Loucy (cell line): ENCODE measurements at regions not wholly inside any gene's neighbourhood (a gene's known extent, or its start where the extent isn't known, plus 50 kb on each side); places are given as distances from the start of the nearest gene placed in this dataset.

Experiments used
- H2AFZ ChIP-seq: fragments of 200-600 bp; sonication (generic); 2 replicates; pipeline ENCODE4 v1.6.0; 2016; ENCODE audit warnings: antibody characterized with exemption, mild to moderate bottlenecking, low read length, moderate library complexity
- H3F3A ChIP-seq: fragments of 200-600 bp; 2 replicates; pipeline ENCODE4 v1.6.0; 2016; ENCODE audit warnings: antibody characterized with exemption, low read depth, mild to moderate bottlenecking
- H3K27me3 ChIP-seq: fragments of 200-600 bp; sonication (generic); 2 replicates; pipeline ENCODE4 v1.6.1; 2014; ENCODE audit warnings: low read length, mild to moderate bottlenecking; ENCODE audit not compliant: insufficient read depth, poor library complexity, severe bottlenecking
- H3K36me3 ChIP-seq: fragments of 200-600 bp; sonication (generic); 2 replicates; pipeline ENCODE4 v1.6.1; 2016; ENCODE audit warnings: low read length; ENCODE audit not compliant: insufficient read depth
- H3K4me1 ChIP-seq: fragments of 200-600 bp; sonication (generic); 2 replicates; pipeline ENCODE4 v1.5.1; 2014; ENCODE audit warnings: low read length, mild to moderate bottlenecking; ENCODE audit not compliant: insufficient read depth, poor library complexity, severe bottlenecking
- H3K4me2 ChIP-seq: fragments of 200-600 bp; sonication (generic); 2 replicates; pipeline ENCODE4 v1.6.0; 2014; ENCODE audit warnings: antibody characterized with exemption, low read length, low read depth, mild to moderate bottlenecking; ENCODE audit not compliant: poor library complexity, severe bottlenecking
- H3K4me3 ChIP-seq: fragments of 200-600 bp; sonication (generic); 2 replicates; pipeline ENCODE4 v1.5.1; 2014; ENCODE audit warnings: low read length, mild to moderate bottlenecking, mixed read lengths; ENCODE audit not compliant: poor library complexity, severe bottlenecking
- H3K79me2 ChIP-seq: fragments of 200-600 bp; sonication (generic); 2 replicates; pipeline ENCODE4 v1.6.1; 2014; ENCODE audit warnings: low read length; ENCODE audit not compliant: insufficient read depth
- H3K9ac ChIP-seq: fragments of 200-600 bp; sonication (generic); 2 replicates; pipeline ENCODE4 v1.6.0; 2014; ENCODE audit warnings: mild to moderate bottlenecking, low read depth, low read length, moderate library complexity; ENCODE audit not compliant: poor library complexity, severe bottlenecking
- H3K9me2 ChIP-seq: fragments of 200-600 bp; sonication (generic); replicated peaks from 2 replicates; pipeline ENCODE4 v1.6.1; 2016; ENCODE audit warnings: low read depth, low read length, mixed read lengths
- H3K9me3 ChIP-seq: fragments of 200-600 bp; sonication (generic); 2 replicates; pipeline ENCODE4 v1.6.1; 2014; ENCODE audit warnings: mild to moderate bottlenecking, antibody characterized with exemption, low read length, low read depth; ENCODE audit not compliant: insufficient read depth
- H4K20me1 ChIP-seq: fragments of 200-600 bp; sonication (generic); 2 replicates; pipeline ENCODE4 v1.6.0; 2014; ENCODE audit warnings: antibody characterized with exemption, low read length, mild to moderate bottlenecking; ENCODE audit not compliant: insufficient read depth, poor library complexity, severe bottlenecking
- EZH2phosphoT487 ChIP-seq: fragments of 200-600 bp; IDR thresholded peaks from 2 replicates; pipeline ENCODE4 v1.6.1; 2018; ENCODE audit warnings: antibody characterized with exemption, mild to moderate bottlenecking, moderate library complexity, borderline replicate concordance
- TF ChIP-seq, protein P1 (sequence below): fragments of 200-600 bp; sonication (generic); conservative IDR thresholded peaks from 2 replicates; pipeline ENCODE4 v1.5.1; 2014; ENCODE audit warnings: mild to moderate bottlenecking, antibody characterized with exemption, low read length

DNA sequence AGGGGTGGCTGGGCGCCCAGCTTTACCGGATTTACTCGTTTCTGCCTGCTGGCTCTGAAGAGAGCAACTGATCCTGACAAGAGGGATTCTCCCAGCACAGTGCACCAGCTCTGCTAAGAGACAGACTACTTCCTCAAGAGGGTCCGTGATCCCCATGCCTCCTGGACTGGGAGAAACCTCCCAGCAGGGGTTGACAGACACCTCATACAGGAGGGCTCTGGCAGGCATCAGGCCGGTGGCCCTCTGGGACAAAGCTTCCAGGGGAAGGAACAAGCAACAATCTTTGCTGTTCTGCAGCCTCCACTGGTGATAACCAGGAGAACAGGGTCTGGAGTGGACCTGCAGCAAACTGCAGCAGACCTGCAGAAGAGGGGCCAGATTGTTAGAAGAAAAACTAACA is 1192.5 kb upstream of the PRR20A start:
- Histone ChIP-seq H3K9ac (no peak overlapping the region), H3K4me2 (no peak overlapping the region), H4K20me1 (no peaks in the 10 kb centered on the region), H3K4me1 (no peaks in the 10 kb centered on the region), H3F3A (no peaks in the 10 kb centered on the region), H3K9me3 (no peaks in the 10 kb centered on the region), H3K79me2 (no peaks in the 10 kb centered on the region), H2AFZ (no peak overlapping the region), H3K36me3 (no peaks in the 10 kb centered on the region), H3K9me2 (no peaks in the 10 kb centered on the region), H3K4me3 (no peak overlapping the region), H3K27me3 (no peaks in the 10 kb centered on the region)
- TF ChIP-seq, protein P1, sequence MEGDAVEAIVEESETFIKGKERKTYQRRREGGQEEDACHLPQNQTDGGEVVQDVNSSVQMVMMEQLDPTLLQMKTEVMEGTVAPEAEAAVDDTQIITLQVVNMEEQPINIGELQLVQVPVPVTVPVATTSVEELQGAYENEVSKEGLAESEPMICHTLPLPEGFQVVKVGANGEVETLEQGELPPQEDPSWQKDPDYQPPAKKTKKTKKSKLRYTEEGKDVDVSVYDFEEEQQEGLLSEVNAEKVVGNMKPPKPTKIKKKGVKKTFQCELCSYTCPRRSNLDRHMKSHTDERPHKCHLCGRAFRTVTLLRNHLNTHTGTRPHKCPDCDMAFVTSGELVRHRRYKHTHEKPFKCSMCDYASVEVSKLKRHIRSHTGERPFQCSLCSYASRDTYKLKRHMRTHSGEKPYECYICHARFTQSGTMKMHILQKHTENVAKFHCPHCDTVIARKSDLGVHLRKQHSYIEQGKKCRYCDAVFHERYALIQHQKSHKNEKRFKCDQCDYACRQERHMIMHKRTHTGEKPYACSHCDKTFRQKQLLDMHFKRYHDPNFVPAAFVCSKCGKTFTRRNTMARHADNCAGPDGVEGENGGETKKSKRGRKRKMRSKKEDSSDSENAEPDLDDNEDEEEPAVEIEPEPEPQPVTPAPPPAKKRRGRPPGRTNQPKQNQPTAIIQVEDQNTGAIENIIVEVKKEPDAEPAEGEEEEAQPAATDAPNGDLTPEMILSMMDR = no peak
- no peak for TF ChIP-seq EZH2phosphoT487

DNA sequence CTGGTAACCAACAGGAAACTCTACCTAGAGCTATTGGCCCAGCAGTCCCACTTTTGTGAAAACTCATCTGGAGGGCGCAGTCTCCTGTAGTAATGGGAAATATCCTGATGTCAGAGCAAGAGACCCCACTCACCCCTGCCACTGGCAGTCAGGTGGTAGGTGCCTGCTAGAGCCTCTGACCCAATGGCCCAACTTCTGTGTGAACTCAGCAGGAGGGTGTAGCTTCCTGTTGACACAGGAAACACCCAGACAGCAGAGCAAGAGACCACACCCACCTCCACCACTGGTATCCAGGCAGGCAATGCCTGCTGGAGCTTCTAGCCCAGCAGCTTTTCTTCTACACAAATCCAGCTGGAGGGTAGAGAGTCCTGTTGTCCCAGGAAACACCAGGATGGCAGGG is 1176.8 kb upstream of the PRR20A start:
- H3K4me2 ChIP-seq = no peak overlapping the region
- H3K9ac ChIP-seq = no peak overlapping the region
- no peak overlapping the region for H3K4me3 ChIP-seq
- no peaks in the 10 kb centered on the region for H3F3A ChIP-seq
- H3K4me1 ChIP-seq = no peaks in the 10 kb centered on the region
- no peaks in the 10 kb centered on the region for H3K9me3 ChIP-seq
- no peaks in the 10 kb centered on the region for H3K9me2 ChIP-seq
- H3K36me3 ChIP-seq = no peaks in the 10 kb centered on the region
- H4K20me1 ChIP-seq = no peaks in the 10 kb centered on the region
- H3K27me3 ChIP-seq = no peaks in the 10 kb centered on the region
- no peak for TF ChIP-seq EZH2phosphoT487
- TF ChIP-seq, protein P1 = no peak
- no peaks in the 10 kb centered on the region for H3K79me2 ChIP-seq
- no peak overlapping the region for H2AFZ ChIP-seq

DNA sequence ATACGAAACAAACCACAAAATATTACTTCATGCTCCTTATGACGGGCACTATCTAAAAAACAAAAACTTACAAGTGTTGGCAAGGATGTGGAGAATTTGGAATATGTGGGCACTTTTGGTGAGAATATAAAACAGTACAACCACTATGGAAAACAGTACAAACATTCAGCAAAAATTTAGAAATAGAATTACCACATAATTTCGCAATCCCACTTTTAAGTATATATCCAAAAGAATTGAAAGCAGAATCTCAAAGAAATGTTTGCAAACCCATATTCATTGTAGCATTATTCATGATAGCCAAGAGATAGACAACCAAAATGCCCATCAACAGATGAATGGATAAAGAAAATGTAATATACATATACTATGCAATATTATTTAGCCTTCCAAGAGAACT is 1173.7 kb upstream of the PRR20A start:
- Histone ChIP-seq H3K9me2 (no peaks in the 10 kb centered on the region), H3K4me3 (no peak overlapping the region), H3K4me1 (no peaks in the 10 kb centered on the region), H3K36me3 (no peaks in the 10 kb centered on the region), H3K4me2 (no peak overlapping the region), H4K20me1 (no peaks in the 10 kb centered on the region), H3K9ac (no peak overlapping the region), H3F3A (no peaks in the 10 kb centered on the region), H3K9me3 (no peaks in the 10 kb centered on the region), H3K27me3 (no peaks in the 10 kb centered on the region), H3K79me2 (no peaks in the 10 kb centered on the region), H2AFZ (no peak overlapping the region)
- TF ChIP-seq EZH2phosphoT487 = no peak

DNA sequence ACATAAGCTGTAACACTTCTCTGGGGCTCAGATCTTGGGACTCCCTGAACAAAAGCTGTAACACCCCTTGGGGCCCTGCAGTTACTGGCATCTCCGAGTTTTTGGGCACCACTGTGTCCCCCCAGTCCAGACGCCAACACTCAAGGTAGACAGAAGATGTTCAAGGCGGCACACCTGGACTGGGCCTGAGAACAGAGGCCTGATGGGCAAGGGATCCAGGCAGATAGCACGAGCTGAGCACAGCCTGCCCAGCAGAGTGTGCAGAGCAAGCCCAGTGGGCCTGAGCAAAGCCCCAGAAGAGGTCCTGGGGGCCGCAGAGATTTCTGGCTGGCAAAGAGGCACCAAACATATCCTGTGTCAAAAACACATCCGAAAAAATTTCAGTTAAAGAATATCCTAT is 1163.3 kb upstream of the PRR20A start:
- H3K9ac ChIP-seq = no peak overlapping the region
- H3K36me3 ChIP-seq = no peaks in the 10 kb centered on the region
- H2AFZ ChIP-seq = no peak overlapping the region
- H3K27me3 ChIP-seq = no peaks in the 10 kb centered on the region
- H3K79me2 ChIP-seq = no peaks in the 10 kb centered on the region
- no peaks in the 10 kb centered on the region for H3F3A ChIP-seq
- H3K4me3 ChIP-seq = no peak overlapping the region
- no peaks in the 10 kb centered on the region for H3K9me3 ChIP-seq
- no peaks in the 10 kb centered on the region for H4K20me1 ChIP-seq
- no peak for TF ChIP-seq EZH2phosphoT487
- TF ChIP-seq, protein P1 = no peak
- H3K4me2 ChIP-seq = no peak overlapping the region
- H3K4me1 ChIP-seq = no peaks in the 10 kb centered on the region
- H3K9me2 ChIP-seq = no peaks in the 10 kb centered on the region
